GM12874 (cell line): ENCODE measurements at regions not wholly inside any gene's neighbourhood (a gene's known extent, or its start where the extent isn't known, plus 50 kb on each side); places are given as distances from the start of the nearest gene placed in this dataset.

Source experiments
- TF ChIP-seq, protein P1 (sequence below): IDR thresholded peaks from 2 replicates; pipeline ENCODE4 v1.5.1; 2011; ENCODE audit warnings: low read depth, mild to moderate bottlenecking, control low read depth, low read length, moderate library complexity; ENCODE audit not compliant: insufficient read depth

DNA sequence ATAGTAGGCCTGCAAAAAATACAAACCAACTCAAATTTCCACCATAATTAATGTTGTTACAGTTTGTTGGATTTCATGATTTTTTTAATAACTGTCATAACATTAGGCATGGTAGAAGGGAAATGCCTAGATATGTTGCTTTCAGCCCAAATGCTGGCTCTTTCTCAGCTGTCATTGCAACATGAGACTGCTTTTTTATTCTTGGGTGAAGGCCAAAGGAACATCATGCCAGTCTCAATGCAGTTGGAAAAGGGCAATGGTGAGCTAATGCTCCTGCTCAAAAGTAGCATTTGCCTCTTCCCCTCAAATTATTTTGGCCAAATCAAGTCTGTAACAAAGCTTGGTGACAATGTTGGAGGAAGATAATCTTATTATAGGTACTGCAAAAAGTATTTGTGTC, 877.7 kb upstream of the PRMT6 start:
- TF ChIP-seq, protein P1, sequence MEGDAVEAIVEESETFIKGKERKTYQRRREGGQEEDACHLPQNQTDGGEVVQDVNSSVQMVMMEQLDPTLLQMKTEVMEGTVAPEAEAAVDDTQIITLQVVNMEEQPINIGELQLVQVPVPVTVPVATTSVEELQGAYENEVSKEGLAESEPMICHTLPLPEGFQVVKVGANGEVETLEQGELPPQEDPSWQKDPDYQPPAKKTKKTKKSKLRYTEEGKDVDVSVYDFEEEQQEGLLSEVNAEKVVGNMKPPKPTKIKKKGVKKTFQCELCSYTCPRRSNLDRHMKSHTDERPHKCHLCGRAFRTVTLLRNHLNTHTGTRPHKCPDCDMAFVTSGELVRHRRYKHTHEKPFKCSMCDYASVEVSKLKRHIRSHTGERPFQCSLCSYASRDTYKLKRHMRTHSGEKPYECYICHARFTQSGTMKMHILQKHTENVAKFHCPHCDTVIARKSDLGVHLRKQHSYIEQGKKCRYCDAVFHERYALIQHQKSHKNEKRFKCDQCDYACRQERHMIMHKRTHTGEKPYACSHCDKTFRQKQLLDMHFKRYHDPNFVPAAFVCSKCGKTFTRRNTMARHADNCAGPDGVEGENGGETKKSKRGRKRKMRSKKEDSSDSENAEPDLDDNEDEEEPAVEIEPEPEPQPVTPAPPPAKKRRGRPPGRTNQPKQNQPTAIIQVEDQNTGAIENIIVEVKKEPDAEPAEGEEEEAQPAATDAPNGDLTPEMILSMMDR, result no peak

DNA sequence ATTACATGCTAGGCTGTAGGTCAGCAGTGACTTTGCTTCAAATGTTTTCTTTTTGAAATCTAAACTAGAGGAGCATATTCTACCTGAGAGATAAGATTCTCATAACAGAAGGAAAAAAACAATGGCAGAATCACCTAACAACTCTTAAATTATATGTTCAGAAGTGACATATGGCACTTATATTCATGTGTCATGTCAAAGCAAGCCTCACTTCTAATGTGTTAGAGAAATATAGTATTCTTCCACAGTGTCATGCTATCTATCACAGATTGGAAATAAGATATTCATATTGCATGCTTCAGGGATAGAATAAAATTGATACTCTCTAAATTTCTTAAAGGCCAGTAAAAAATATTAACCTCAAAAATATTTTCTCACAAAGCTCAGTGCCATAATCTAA, 874.6 kb upstream of the PRMT6 start:
- TF ChIP-seq, protein P1, result no peak

DNA sequence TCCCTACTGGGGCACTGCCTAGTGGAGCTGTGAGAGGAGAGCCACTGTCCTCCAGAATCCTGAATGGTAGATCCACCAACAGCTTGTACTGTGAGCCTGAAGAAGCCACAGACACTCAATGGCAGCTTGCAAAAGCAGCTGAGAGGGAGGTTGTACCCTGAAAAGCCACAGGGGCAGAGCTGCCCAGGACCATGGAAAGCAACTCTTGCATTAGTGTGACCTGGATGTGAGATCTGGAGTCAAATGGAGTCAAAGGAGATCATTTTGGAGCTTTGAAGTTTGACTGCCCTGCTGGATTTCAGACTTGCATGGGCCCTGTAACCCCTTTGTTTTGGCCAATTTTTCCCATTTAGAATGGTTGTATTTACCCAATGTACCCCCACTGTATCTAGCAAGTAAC, 871.4 kb upstream of the PRMT6 start:
- TF ChIP-seq, protein P1, result no peak

DNA sequence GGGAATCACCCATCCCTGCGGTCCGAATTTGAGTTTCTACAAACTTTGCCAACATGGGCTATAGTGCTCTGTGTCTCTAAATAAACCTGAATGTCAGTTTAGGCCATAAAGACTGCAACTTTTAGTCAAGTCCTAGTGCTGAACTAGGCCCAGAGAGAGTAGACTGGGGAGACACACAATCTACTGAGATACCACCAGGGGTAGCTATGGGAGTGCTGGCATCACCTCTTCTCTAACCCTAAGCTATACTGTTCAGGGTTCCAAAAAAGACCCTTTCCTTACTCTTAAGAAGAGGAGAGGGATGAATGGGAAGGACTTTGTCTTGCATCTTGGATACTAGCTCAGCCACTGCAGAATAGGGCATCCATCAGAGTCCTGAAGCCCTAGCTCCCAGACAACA, 866.7 kb upstream of the PRMT6 start:
- TF ChIP-seq, protein P1, result no peak

DNA sequence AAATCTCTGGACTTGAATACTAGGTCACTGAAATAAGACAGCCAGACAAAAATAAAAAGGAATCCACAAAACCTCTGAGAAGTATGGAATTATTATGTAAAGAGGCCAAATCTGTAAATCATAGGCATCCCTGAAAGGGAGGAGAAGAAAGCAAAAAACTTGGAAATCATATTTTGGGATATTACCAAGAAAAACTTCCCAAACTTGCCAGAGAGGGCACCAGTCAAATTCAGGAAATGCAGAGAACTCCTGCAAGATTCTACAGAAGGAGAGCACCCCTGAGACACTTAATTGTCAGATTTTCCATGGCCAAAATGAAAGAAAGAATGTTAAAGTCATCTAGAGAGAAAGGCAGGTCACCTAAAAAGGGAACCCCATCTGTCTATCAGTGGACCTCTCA, 862.3 kb upstream of the PRMT6 start:
- TF ChIP-seq, protein P1, result no peak

DNA sequence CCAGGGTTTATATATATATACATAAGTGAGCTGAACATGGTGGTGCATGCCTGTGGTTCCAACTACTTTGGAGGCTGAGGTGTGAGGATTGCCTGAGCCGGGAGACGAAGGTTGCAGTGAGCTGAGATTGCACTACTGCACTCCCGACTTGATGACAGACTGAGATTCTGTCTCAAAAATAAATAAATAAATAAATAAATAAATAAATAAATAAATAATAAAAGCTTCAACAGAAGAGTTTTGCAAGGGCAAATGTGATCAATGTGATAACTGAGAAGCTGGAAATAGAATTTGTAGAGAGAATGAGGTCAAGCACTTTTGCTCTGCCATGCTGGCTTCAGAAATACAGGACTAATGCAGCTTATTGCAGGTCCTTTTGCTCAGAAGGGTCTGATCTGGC, 855.8 kb upstream of the PRMT6 start:
- TF ChIP-seq, protein P1, result no peak

DNA sequence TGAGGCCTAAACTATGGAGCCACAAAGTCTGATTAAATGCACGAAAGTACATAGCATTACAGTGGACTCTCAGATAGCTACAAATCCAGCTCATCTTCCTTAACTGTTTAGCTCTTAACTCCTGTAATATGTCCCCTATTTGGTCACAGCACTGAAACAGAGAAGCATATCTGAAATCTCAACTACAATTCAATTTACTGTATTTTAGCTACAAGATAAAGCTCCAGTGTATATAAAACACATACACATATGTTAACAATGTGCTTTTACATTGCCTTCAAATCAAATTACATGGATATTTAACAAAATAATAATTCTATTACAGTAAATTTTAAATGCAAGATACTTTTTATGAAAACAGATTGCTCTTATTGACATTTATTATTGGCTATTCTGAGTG, 849.3 kb upstream of the PRMT6 start:
- TF ChIP-seq, protein P1, result no peak

DNA sequence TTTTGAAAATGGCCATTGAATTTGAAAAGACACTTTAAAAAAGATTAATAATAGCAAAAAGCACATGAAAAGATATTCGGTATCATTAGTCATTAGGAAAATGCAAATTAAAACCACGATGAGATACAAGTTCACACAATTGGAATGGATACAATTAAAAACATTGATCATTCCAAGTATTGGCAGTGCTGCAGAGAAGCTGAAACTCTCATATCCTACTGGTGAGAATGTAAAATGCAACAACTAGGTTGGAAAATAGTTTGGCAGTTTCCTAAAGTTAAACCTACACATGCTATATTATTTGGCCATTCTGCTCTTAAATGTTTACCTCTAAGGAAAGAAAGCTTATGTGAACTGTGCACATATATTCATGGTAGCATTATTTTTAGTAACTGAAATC, 838.7 kb upstream of the PRMT6 start:
- TF ChIP-seq, protein P1, result no peak
